IMR-90 (cell line): ENCODE measurements at regions not wholly inside any gene's neighbourhood (a gene's known extent, or its start where the extent isn't known, plus 50 kb on each side); places are given as distances from the start of the nearest gene placed in this dataset.

Experiments
- ATAC-seq: fragments of 200-7000 bp; cut with Tn5 transposase; 2 replicates; pipeline ENCODE4 v1.9.1; 2020; ENCODE audit warnings: low read depth, mild to moderate bottlenecking, moderate library complexity
- BruUV-seq: library from RNA; stranded (reverse); fragments of 400-500 nt; replicated peaks from 2 replicates; lab custom pipeline; 2021; lab: Mats Ljungman, UMichigan
- CTCF ChIA-PET: fragments of 300-600 bp; formaldehyde crosslinking; extraction: SDS; loops from one replicate; lab custom pipeline; 2021; ENCODE audit warnings: antibody characterized with exemption; lab: Yijun Ruan, JAX
- POLR2A ChIA-PET: fragments of 300-600 bp; sonication (Branson Sonifier 250); formaldehyde crosslinking; loops from one replicate; lab custom pipeline; 2022; ENCODE audit warnings: antibody characterized with exemption; ENCODE audit not compliant: unreplicated experiment; lab: Charles Lee
- DNase-seq: peaks from one replicate; pipeline ENCODE4 v3.0.0; 2013
- H2AFZ ChIP-seq: replicated peaks from 2 replicates; pipeline ENCODE3; 2013; ENCODE audit warnings: low read length, mild to moderate bottlenecking; ENCODE audit not compliant: poor library complexity
- H2AK5ac ChIP-seq: 2 replicates; pipeline ENCODE4 v1.6.1; 2013; ENCODE audit warnings: low read depth, low read length, inconsistent platforms
- H2AK9ac ChIP-seq: replicated peaks from 2 replicates; pipeline ENCODE3; 2013; ENCODE audit warnings: mild to moderate bottlenecking, low read depth, low read length, moderate library complexity; ENCODE audit not compliant: poor library complexity
- H2BK120ac ChIP-seq: 2 replicates; pipeline ENCODE4 v1.6.1; 2013; ENCODE audit warnings: low read depth, low read length, inconsistent platforms
- H2BK15ac ChIP-seq: 3 replicates; pipeline ENCODE4 v1.6.1; 2013; ENCODE audit warnings: low read depth, low read length, inconsistent platforms
- H2BK20ac ChIP-seq: 2 replicates; pipeline ENCODE4 v1.6.1; 2013; ENCODE audit warnings: low read depth, mild to moderate bottlenecking, inconsistent platforms, low read length, moderate library complexity
- H2BK5ac ChIP-seq: 2 replicates; pipeline ENCODE4 v1.6.1; 2013; ENCODE audit warnings: mild to moderate bottlenecking, low read depth, low read length, inconsistent platforms; ENCODE audit not compliant: poor library complexity, severe bottlenecking
- H3K14ac ChIP-seq: replicated peaks from 2 replicates; pipeline ENCODE4 v1.6.1; 2013; ENCODE audit warnings: low read depth, low read length, inconsistent platforms
- H3K18ac ChIP-seq: 2 replicates; pipeline ENCODE4 v1.6.1; 2013; ENCODE audit warnings: low read depth, low read length, control low read depth
- H3K23ac ChIP-seq: 2 replicates; pipeline ENCODE4 v1.6.1; 2013; ENCODE audit warnings: low read depth, low read length, inconsistent platforms
- H3K27ac ChIP-seq: 2 replicates; pipeline ENCODE4 v1.5.1; 2013; ENCODE audit warnings: mild to moderate bottlenecking, control low read depth, low read length; ENCODE audit not compliant: insufficient read depth
- H3K27me3 ChIP-seq: 2 replicates; pipeline ENCODE4 v1.6.1; 2013; ENCODE audit warnings: low read length; ENCODE audit not compliant: control insufficient read depth, insufficient read depth
- H3K36me3 ChIP-seq: 2 replicates; pipeline ENCODE4 v1.6.1; 2013; ENCODE audit warnings: low read length, mixed read lengths; ENCODE audit not compliant: control insufficient read depth, insufficient read depth
- H3K4ac ChIP-seq: 2 replicates; pipeline ENCODE4 v1.6.1; 2013; ENCODE audit warnings: low read depth, low read length, inconsistent platforms
- H3K4me1 ChIP-seq: 2 replicates; pipeline ENCODE4 v1.6.1; 2013; ENCODE audit warnings: low read length, mixed read lengths; ENCODE audit not compliant: control insufficient read depth, insufficient read depth
- H3K4me2 ChIP-seq: 2 replicates; pipeline ENCODE4 v1.6.1; 2013; ENCODE audit warnings: low read depth, mild to moderate bottlenecking, control low read depth, low read length, moderate library complexity
- H3K4me3 ChIP-seq: 2 replicates; pipeline ENCODE4 v1.5.1; 2013; ENCODE audit warnings: low read depth, mild to moderate bottlenecking, control low read depth, low read length, moderate library complexity; ENCODE audit not compliant: insufficient read depth
- H3K56ac ChIP-seq: 2 replicates; pipeline ENCODE4 v1.6.1; 2013; ENCODE audit warnings: low read length, inconsistent platforms; ENCODE audit not compliant: insufficient read depth; ENCODE audit errors: extremely low read depth
- H3K79me1 ChIP-seq, 2 experiments: 2 replicates each; pipeline ENCODE4 v1.6.1; 2013; ENCODE audit warnings: low read length in 2 of 2, inconsistent platforms in 1 of 2, low read depth in 1 of 2
- H3K9ac ChIP-seq: 2 replicates; pipeline ENCODE4 v1.6.1; 2013; ENCODE audit warnings: low read depth, low read length, control low read depth
- H3K9me1 ChIP-seq: 2 replicates; pipeline ENCODE4 v1.6.1; 2013; ENCODE audit warnings: low read length, inconsistent platforms; ENCODE audit not compliant: insufficient read depth
- H3K9me3 ChIP-seq: 2 replicates; pipeline ENCODE4 v1.6.1; 2013; ENCODE audit warnings: low read length; ENCODE audit not compliant: control insufficient read depth, insufficient read depth
- H4K20me1 ChIP-seq: 2 replicates; pipeline ENCODE4 v1.6.1; 2013; ENCODE audit warnings: low read length, inconsistent platforms; ENCODE audit not compliant: insufficient read depth
- H4K5ac ChIP-seq: 2 replicates; pipeline ENCODE4 v1.6.1; 2013; ENCODE audit warnings: mild to moderate bottlenecking, low read depth, low read length, control low read depth
- H4K8ac ChIP-seq, 2 experiments: 2 replicates each; pipeline ENCODE4 v1.6.1; 2013; ENCODE audit warnings: low read depth in 2 of 2, low read length in 2 of 2, control low read depth in 1 of 2, inconsistent platforms in 1 of 2
- H4K91ac ChIP-seq: 2 replicates; pipeline ENCODE4 v1.6.1; 2013; ENCODE audit warnings: low read depth, low read length, inconsistent platforms; ENCODE audit not compliant: insufficient read depth
- FOS ChIP-seq: fragments of 150-350 bp; IDR thresholded peaks from 2 replicates; pipeline ENCODE4 v1.6.1; 2016; ENCODE audit warnings: low read depth, low read length
- MAFK ChIP-seq: IDR thresholded peaks from 2 replicates; pipeline ENCODE4 v1.6.1; 2012; ENCODE audit warnings: low read depth, low read length, improper control_type of control experiment
- MXI1 ChIP-seq: IDR thresholded peaks from 2 replicates; pipeline ENCODE4 v1.6.1; 2012; ENCODE audit warnings: low read depth, mild to moderate bottlenecking, low read length, moderate library complexity, borderline replicate concordance
- RAD21 ChIP-seq: IDR thresholded peaks from 2 replicates; pipeline ENCODE4 v1.6.1; 2012; ENCODE audit warnings: low read length, improper control_type of control experiment
- WGBS, 2 experiments: methylation state at CpG; one replicate each; pipeline versions ENCODE4 v1.1.5 to v1.1.7; 2013; ENCODE audit warnings: missing lambda C conversion rate in 2 of 2; ENCODE audit not compliant: insufficient read length in 1 of 2; ENCODE audit errors: extremely low coverage in 2 of 2; 5-methylcytosine and 5-hydroxymethylcytosine counted together
- dilution Hi-C: fragments of 300-500 bp; cut with HindIII; formaldehyde crosslinking; loops from one replicate; pipeline ENCODE4 v1.14.3; 2018; ENCODE audit warnings: low sequenced_read_pairs; ENCODE audit not compliant: unreplicated experiment
- in situ Hi-C: fragments of 300-500 bp; cut with MboI; formaldehyde crosslinking; loops from 3 replicates; pipeline ENCODE4 v1.14.3; 2019; ENCODE audit warnings: low sequenced_read_pairs, inconsistent platforms, mixed read lengths
- intact Hi-C: fragments of 100-400 bp; cut with micrococcal nuclease; formaldehyde crosslinking; loops from 2 replicates; pipeline ENCODE4 v1.10.0; 2022
- TF ChIP-seq, protein P1 (sequence below): fragments of 150-350 bp; IDR thresholded peaks from 2 replicates; pipeline ENCODE4 v1.6.1; 2016; ENCODE audit warnings: low read depth, mild to moderate bottlenecking, low read length, moderate library complexity, borderline replicate concordance
- TF ChIP-seq, protein P2 (sequence below): conservative IDR thresholded peaks from 2 replicates; pipeline ENCODE4 v1.5.1; 2012; ENCODE audit warnings: mild to moderate bottlenecking, low read depth, low read length, improper control_type of control experiment

DNA sequence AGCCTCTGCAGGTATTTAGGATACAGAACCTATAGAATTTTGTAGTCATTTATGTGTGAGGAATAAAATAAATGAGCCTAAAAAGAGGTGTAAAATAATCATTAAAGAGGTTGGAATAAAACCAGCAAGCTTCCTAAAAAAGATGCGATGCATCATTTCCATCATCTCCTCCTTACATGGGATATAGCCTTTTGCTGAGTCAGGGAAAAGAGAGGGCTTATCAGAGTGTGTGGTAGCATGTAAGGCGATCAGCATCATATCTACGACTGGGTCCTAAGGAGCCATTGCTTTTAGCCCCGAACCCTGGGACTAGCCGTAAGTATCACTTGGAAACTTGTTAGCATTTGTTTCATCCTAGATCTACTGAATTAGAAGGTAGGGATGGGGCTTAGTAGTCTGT is 94.9 kb downstream of the DTWD1 start:
- in situ Hi-C loops (no loop called here), intact Hi-C loops (no loop called here), dilution Hi-C loops (no loop called here)
- Histone ChIP-seq H3K9me1 (no peaks in the 10 kb centered on the region), H2BK15ac (no peak overlapping the region), H3K56ac (no peak overlapping the region), H4K5ac (no peak overlapping the region), H3K14ac (no peak overlapping the region), H4K20me1 (no peaks in the 10 kb centered on the region), H3K79me1 (no peaks in the 10 kb centered on the region), H3K27me3 (no peaks in the 10 kb centered on the region), H2AK5ac (no peak overlapping the region), H2AFZ (no peak overlapping the region), H3K18ac (no peak overlapping the region), H4K8ac (no peak overlapping the region), H2BK5ac (no peak overlapping the region), H3K9me3 (peaks cover 5% of the 10 kb centered on the region), H3K4ac (no peak overlapping the region), H3K4me3 (no peak overlapping the region), H3K9ac (no peak overlapping the region), H3K4me1 (peaks cover 2% of the 10 kb centered on the region; the same call in 1 of the 2 replicates), H3K36me3 (no peaks in the 10 kb centered on the region), H3K23ac (no peak overlapping the region), H2AK9ac (no peak overlapping the region), H3K4me2 (no peak overlapping the region), H4K91ac (no peak overlapping the region), H2BK120ac (no peak overlapping the region), H2BK20ac (no peak overlapping the region), H3K27ac (no peak overlapping the region)
- ATAC-seq (no peak), DNase-seq (no peak)
- TF ChIP-seq RAD21 (no peak), MAFK (peak; percentile 97), MXI1 (no peak), FOS (no peak)
- TF ChIP-seq, protein P1, sequence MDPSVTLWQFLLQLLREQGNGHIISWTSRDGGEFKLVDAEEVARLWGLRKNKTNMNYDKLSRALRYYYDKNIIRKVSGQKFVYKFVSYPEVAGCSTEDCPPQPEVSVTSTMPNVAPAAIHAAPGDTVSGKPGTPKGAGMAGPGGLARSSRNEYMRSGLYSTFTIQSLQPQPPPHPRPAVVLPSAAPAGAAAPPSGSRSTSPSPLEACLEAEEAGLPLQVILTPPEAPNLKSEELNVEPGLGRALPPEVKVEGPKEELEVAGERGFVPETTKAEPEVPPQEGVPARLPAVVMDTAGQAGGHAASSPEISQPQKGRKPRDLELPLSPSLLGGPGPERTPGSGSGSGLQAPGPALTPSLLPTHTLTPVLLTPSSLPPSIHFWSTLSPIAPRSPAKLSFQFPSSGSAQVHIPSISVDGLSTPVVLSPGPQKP = no peak
- TF ChIP-seq, protein P2, sequence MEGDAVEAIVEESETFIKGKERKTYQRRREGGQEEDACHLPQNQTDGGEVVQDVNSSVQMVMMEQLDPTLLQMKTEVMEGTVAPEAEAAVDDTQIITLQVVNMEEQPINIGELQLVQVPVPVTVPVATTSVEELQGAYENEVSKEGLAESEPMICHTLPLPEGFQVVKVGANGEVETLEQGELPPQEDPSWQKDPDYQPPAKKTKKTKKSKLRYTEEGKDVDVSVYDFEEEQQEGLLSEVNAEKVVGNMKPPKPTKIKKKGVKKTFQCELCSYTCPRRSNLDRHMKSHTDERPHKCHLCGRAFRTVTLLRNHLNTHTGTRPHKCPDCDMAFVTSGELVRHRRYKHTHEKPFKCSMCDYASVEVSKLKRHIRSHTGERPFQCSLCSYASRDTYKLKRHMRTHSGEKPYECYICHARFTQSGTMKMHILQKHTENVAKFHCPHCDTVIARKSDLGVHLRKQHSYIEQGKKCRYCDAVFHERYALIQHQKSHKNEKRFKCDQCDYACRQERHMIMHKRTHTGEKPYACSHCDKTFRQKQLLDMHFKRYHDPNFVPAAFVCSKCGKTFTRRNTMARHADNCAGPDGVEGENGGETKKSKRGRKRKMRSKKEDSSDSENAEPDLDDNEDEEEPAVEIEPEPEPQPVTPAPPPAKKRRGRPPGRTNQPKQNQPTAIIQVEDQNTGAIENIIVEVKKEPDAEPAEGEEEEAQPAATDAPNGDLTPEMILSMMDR = no peak
- ChIA-PET POLR2A (no interaction called here), CTCF (no interaction called here)
- 67% methylated on average over 1 of the region's 5 CpGs; no CpG with 5 or more reads in 1 of the 2 experiments for WGBS, 2 experiments
- BruUV-seq = no TSS peak
